Natural killer cell (primary cell): ENCODE measurements at regions not wholly inside any gene's neighbourhood (a gene's known extent, or its start where the extent isn't known, plus 50 kb on each side); places are given as distances from the start of the nearest gene placed in this dataset.

ENCODE experiments used
- ATAC-seq, 3 donors: fragments of 150-1000 bp in 2 of 3; fragments of 200-7000 bp in 1 of 3; cut with Tn5 transposase; 1 replicate in 1 of 3; 2 replicates in 2 of 3; pipeline ENCODE4 v1.10.0; 2021; ENCODE audit warnings: mild to moderate bottlenecking in 2 of 3, moderate library complexity in 2 of 3
- DNase-seq, 2 donors: peaks; one replicate each; pipeline versions ENCODE4 v3.0.0 to v3.0.0-alpha.2; 2013 to 2021; ENCODE audit warnings: mixed read lengths in 1 of 2
- H3K27ac ChIP-seq: one replicate; pipeline ENCODE4 v1.5.1; 2013; ENCODE audit warnings: mild to moderate bottlenecking, low read length
- H3K27me3 ChIP-seq: one replicate; pipeline ENCODE4 v1.6.1; 2013; ENCODE audit warnings: low read length; ENCODE audit not compliant: control insufficient read depth, insufficient read depth
- H3K36me3 ChIP-seq: one replicate; pipeline ENCODE4 v1.6.1; 2013; ENCODE audit warnings: low read length; ENCODE audit not compliant: control insufficient read depth, insufficient read depth
- H3K4me1 ChIP-seq: one replicate; pipeline ENCODE4 v1.6.1; 2013; ENCODE audit warnings: low read length; ENCODE audit not compliant: control insufficient read depth, insufficient read depth
- H3K4me3 ChIP-seq: one replicate; pipeline ENCODE4 v1.5.1; 2013; ENCODE audit warnings: low read length
- H3K9me3 ChIP-seq: one replicate; pipeline ENCODE4 v1.6.1; 2013; ENCODE audit warnings: low read length; ENCODE audit not compliant: control insufficient read depth, insufficient read depth
- H3K27ac Mint-ChIP-seq, 2 donors: one replicate each; pipeline ENCODE4 v1.8.0; 2022; ENCODE audit warnings: mild to moderate bottlenecking in 2 of 2, mixed read lengths in 2 of 2, moderate library complexity in 1 of 2
- H3K27me3 Mint-ChIP-seq, 2 donors: one replicate each; pipeline ENCODE4 v1.8.0; 2022; ENCODE audit warnings: low read depth in 2 of 2, mixed read lengths in 2 of 2
- H3K36me3 Mint-ChIP-seq: one replicate; pipeline ENCODE4 v1.8.0; 2022; ENCODE audit warnings: mixed read lengths
- H3K4me1 Mint-ChIP-seq, 2 donors: one replicate each; pipeline ENCODE4 v1.8.0; 2022; ENCODE audit warnings: mixed read lengths in 2 of 2
- H3K4me3 Mint-ChIP-seq: one replicate; pipeline ENCODE4 v1.8.0; 2022; ENCODE audit warnings: mild to moderate bottlenecking, moderate library complexity, mixed read lengths
- H3K9me3 Mint-ChIP-seq, 2 donors: one replicate each; pipeline ENCODE4 v1.8.0; 2022; ENCODE audit warnings: mixed read lengths in 2 of 2
- WGBS: methylation state at CpG from one replicate; pipeline ENCODE4 v1.1.7; 2013; ENCODE audit warnings: missing lambda C conversion rate; ENCODE audit not compliant: insufficient coverage; 5-methylcytosine and 5-hydroxymethylcytosine counted together
- intact Hi-C: fragments of 100-400 bp; cut with micrococcal nuclease; formaldehyde crosslinking; loops from one replicate; pipeline ENCODE4 v1.14.2; 2022
- TF ChIP-seq, protein P1 (sequence below): fragments of 200-600 bp; IDR thresholded peaks from one replicate; pipeline ENCODE4 v1.8.0; 2022; ENCODE audit warnings: antibody characterized with exemption

DNA sequence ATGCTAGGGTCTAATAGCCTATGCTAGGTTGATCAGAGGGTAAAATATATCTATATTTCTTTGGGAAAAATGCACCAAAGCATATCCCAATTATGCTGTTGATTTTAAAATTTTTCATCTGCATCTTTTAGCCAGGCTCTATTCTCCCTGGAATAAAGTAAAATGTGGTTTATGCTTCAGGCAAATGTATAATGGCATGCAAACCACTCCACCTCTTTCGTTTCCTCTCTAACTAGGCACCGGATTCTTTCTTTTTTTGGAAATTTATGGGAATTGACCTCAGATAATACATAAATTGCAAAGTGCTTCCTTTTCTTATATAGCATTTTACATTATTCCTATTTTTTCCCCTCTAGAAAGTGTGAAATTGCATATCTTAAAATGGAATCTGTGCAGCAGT is 386.5 kb downstream of the OLFM4 start:
- no peak overlapping the region for H3K27ac ChIP-seq
- H3K9me3 Mint-ChIP-seq, result peaks cover 7 to 11% of the 10 kb centered on the region in 2 donors
- ATAC-seq (no peak), DNase-seq (no peak)
- no peaks in the 10 kb centered on the region for H3K9me3 ChIP-seq
- H3K4me3 Mint-ChIP-seq, result no peak overlapping the region
- no peaks in the 10 kb centered on the region for H3K4me1 Mint-ChIP-seq
- no CpG with 5 or more reads among the region's 2 CpGs for WGBS
- no peaks in the 10 kb centered on the region for H3K36me3 Mint-ChIP-seq
- H3K27me3 Mint-ChIP-seq, result no peaks in the 10 kb centered on the region
- intact Hi-C loops, result no loop called here
- H3K36me3 ChIP-seq, result no peaks in the 10 kb centered on the region
- TF ChIP-seq, protein P1, sequence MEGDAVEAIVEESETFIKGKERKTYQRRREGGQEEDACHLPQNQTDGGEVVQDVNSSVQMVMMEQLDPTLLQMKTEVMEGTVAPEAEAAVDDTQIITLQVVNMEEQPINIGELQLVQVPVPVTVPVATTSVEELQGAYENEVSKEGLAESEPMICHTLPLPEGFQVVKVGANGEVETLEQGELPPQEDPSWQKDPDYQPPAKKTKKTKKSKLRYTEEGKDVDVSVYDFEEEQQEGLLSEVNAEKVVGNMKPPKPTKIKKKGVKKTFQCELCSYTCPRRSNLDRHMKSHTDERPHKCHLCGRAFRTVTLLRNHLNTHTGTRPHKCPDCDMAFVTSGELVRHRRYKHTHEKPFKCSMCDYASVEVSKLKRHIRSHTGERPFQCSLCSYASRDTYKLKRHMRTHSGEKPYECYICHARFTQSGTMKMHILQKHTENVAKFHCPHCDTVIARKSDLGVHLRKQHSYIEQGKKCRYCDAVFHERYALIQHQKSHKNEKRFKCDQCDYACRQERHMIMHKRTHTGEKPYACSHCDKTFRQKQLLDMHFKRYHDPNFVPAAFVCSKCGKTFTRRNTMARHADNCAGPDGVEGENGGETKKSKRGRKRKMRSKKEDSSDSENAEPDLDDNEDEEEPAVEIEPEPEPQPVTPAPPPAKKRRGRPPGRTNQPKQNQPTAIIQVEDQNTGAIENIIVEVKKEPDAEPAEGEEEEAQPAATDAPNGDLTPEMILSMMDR, result no peak
- H3K27ac Mint-ChIP-seq, result no peak overlapping the region
- no peak overlapping the region for H3K4me3 ChIP-seq
- H3K4me1 ChIP-seq, result no peaks in the 10 kb centered on the region
- no peaks in the 10 kb centered on the region for H3K27me3 ChIP-seq

- no peak overlapping the region for H3K27ac Mint-ChIP-seq
These were observed 389.0 kb downstream of the OLFM4 start for GRCh38 chr13:53417601-53418000.

DNA sequence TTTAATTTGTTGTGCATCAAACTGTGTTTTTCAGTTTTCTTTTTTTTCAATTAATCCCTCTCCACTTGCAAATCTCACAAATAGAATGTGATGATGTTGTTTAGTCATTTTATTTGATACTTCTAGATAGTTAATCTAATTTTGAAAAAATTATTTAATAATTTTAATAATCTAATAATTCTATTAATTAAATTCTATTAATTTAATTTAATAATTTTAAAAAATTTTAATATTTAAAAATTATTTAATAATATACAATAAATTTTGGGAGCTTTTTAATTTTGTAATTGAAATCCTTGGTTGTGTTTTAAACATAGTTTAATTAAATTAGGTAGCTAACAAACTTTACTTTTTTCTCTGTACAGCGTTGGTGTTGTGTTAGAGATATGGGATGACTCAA is 393.8 kb downstream of the OLFM4 start:
- TF ChIP-seq, protein P1, result no peak
- no peak overlapping the region for H3K4me3 Mint-ChIP-seq
- no peak for DNase-seq
- intact Hi-C loops, result no loop called here
- no peaks in the 10 kb centered on the region for H3K36me3 Mint-ChIP-seq
- no peak overlapping the region for H3K27ac ChIP-seq
- no CpG with 5 or more reads among the region's 1 CpG for WGBS
- peaks cover 5 to 7% of the 10 kb centered on the region in 2 donors for H3K9me3 Mint-ChIP-seq
- no peak overlapping the region for H3K4me3 ChIP-seq
- no peaks in the 10 kb centered on the region for H3K27me3 ChIP-seq
- H3K9me3 ChIP-seq, result peaks cover 3% of the 10 kb centered on the region
- no peak overlapping the region for H3K27ac Mint-ChIP-seq
- no peaks in the 10 kb centered on the region for H3K4me1 Mint-ChIP-seq
- no peaks in the 10 kb centered on the region for H3K36me3 ChIP-seq
- H3K4me1 ChIP-seq, result no peaks in the 10 kb centered on the region
- ATAC-seq, result no peak
- H3K27me3 Mint-ChIP-seq, result no peaks in the 10 kb centered on the region

More at GRCh38 chr13:53417601-53418000, 389.0 kb downstream of the OLFM4 start:
- ATAC-seq, result no peak
- intact Hi-C loops, result no loop called here
- Histone ChIP-seq H3K4me3 (no peak overlapping the region), H3K4me1 (no peaks in the 10 kb centered on the region), H3K27me3 (no peaks in the 10 kb centered on the region), H3K36me3 (no peaks in the 10 kb centered on the region), H3K9me3 (no peaks in the 10 kb centered on the region), H3K27ac (no peak overlapping the region)
- H3K4me1 Mint-ChIP-seq, result no peaks in the 10 kb centered on the region
- peaks cover 5 to 11% of the 10 kb centered on the region in 2 donors for H3K9me3 Mint-ChIP-seq
- H3K36me3 Mint-ChIP-seq, result no peaks in the 10 kb centered on the region
- TF ChIP-seq, protein P1, result no peak
- no peak for DNase-seq
- H3K4me3 Mint-ChIP-seq, result no peak overlapping the region
- H3K27me3 Mint-ChIP-seq, result no peaks in the 10 kb centered on the region

DNA sequence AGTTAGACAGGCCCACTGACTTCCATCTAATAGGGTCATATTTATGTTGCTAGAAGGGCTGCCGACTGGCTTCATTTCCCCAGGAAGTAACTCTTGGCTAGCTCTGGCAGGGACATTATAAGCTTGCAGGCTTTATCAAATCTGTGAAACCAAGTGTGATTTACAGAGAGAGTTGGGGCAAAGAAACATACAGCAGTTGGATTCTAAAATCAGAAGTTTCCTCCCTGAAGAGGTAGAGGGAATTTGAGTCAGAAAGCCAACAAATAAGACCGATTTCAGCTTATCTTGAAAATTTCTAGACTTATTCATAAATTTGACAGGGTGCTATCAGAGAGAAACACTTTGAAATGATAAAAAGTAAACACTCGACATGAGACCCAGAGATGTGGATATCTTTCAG is 407.8 kb downstream of the OLFM4 start:
- no peak for ATAC-seq
- no peak for DNase-seq
- no peak overlapping the region for H3K4me3 Mint-ChIP-seq
- intact Hi-C loops, result no loop called here
- no peaks in the 10 kb centered on the region for H3K4me1 Mint-ChIP-seq
- no peaks in the 10 kb centered on the region for H3K36me3 Mint-ChIP-seq
- H3K27me3 Mint-ChIP-seq, result no peaks in the 10 kb centered on the region
- no peak overlapping the region for H3K4me3 ChIP-seq
- no peaks in the 10 kb centered on the region for H3K36me3 ChIP-seq
- H3K9me3 Mint-ChIP-seq, result peaks cover 6 to 11% of the 10 kb centered on the region in 2 donors
- no peak overlapping the region for H3K27ac Mint-ChIP-seq
- H3K4me1 ChIP-seq, result no peaks in the 10 kb centered on the region
- H3K9me3 ChIP-seq, result no peaks in the 10 kb centered on the region
- TF ChIP-seq, protein P1, result no peak
- 57% methylated on average over 3 of the region's 3 CpGs for WGBS
- H3K27me3 ChIP-seq, result no peaks in the 10 kb centered on the region
- no peak overlapping the region for H3K27ac ChIP-seq
